Osteoblast (primary cell): ENCODE measurements at regions not wholly inside any gene's neighbourhood (a gene's known extent, or its start where the extent isn't known, plus 50 kb on each side); places are given as distances from the start of the nearest gene placed in this dataset.
A peak's percentile ranks its signal among the peaks of the same experiment; 100 is the strongest.

Experiments
- DNase-seq: peaks from one replicate; pipeline ENCODE4 v3.0.0; 2011; ENCODE audit warnings: low spot score, mixed read lengths; ENCODE audit not compliant: insufficient read length; ENCODE audit errors: missing footprints
- H2AFZ ChIP-seq: 2 replicates; pipeline ENCODE4 v1.6.0; 2011; ENCODE audit warnings: mild to moderate bottlenecking, low read length
- H3K27ac ChIP-seq: 2 replicates; pipeline ENCODE4 v1.5.1; 2011; ENCODE audit warnings: mild to moderate bottlenecking, low read depth, low read length, moderate library complexity
- H3K27me3 ChIP-seq: 2 replicates; pipeline ENCODE4 v1.6.0; 2012; ENCODE audit warnings: mild to moderate bottlenecking, control low read depth, inconsistent platforms, low read length, moderate library complexity; ENCODE audit not compliant: insufficient read depth
- H3K36me3 ChIP-seq: 2 replicates; pipeline ENCODE4 v1.5.1; 2011; ENCODE audit warnings: mild to moderate bottlenecking, low read length, control low read depth, moderate library complexity; ENCODE audit not compliant: insufficient read depth
- H3K4me1 ChIP-seq: 2 replicates; pipeline ENCODE4 v1.5.1; 2011; ENCODE audit warnings: mild to moderate bottlenecking, low read length, control low read depth, moderate library complexity; ENCODE audit not compliant: insufficient read depth
- H3K4me2 ChIP-seq: 2 replicates; pipeline ENCODE4 v1.6.0; 2011; ENCODE audit warnings: mild to moderate bottlenecking, low read length; ENCODE audit not compliant: insufficient read depth
- H3K4me3 ChIP-seq: fragments of 200-600 bp; sonication (generic); 3 replicates; pipeline ENCODE4 v1.5.1; 2012; ENCODE audit warnings: mild to moderate bottlenecking, low read length, inconsistent platforms; ENCODE audit not compliant: insufficient read depth
- H3K79me2 ChIP-seq: 2 replicates; pipeline ENCODE4 v1.6.0; 2012; ENCODE audit warnings: mild to moderate bottlenecking, low read length, control low read depth, inconsistent platforms; ENCODE audit not compliant: insufficient read depth
- H3K9me3 ChIP-seq: 2 replicates; pipeline ENCODE4 v1.5.1; 2011; ENCODE audit warnings: low read depth, low read length, control low read depth
- H4K20me1 ChIP-seq: 2 replicates; pipeline ENCODE4 v1.6.0; 2012; ENCODE audit warnings: mild to moderate bottlenecking, low read length, control low read depth; ENCODE audit not compliant: insufficient read depth
- CTCF ChIP-seq: IDR thresholded peaks from 2 replicates; pipeline ENCODE4 v1.5.1; 2011; ENCODE audit warnings: mild to moderate bottlenecking, low read depth, low read length, moderate library complexity; ENCODE audit errors: extremely low read depth

GRCh38 chr22:48953103-48953720 lies 874.5 kb downstream of the BRD1 start:
- no peaks in the 10 kb centered on the region for H3K9me3 ChIP-seq
- no peak overlapping the region for H3K4me3 ChIP-seq
- no peaks in the 10 kb centered on the region for H3K4me1 ChIP-seq
- no peak overlapping the region for H3K27ac ChIP-seq
- no peaks in the 10 kb centered on the region for H3K36me3 ChIP-seq
- no peak overlapping the region for H2AFZ ChIP-seq
- no peak overlapping the region for H3K4me2 ChIP-seq
- TF ChIP-seq CTCF = no peak
- H4K20me1 ChIP-seq = no peaks in the 10 kb centered on the region
- H3K27me3 ChIP-seq = no peaks in the 10 kb centered on the region
- H3K79me2 ChIP-seq = no peaks in the 10 kb centered on the region
- DNase-seq = peak; percentile 77

- TF ChIP-seq CTCF = no peak
- peak; percentile 78 for DNase-seq
- no peak overlapping the region for H2AFZ ChIP-seq
- H3K79me2 ChIP-seq = no peaks in the 10 kb centered on the region
- no peak overlapping the region for H3K4me3 ChIP-seq
- no peaks in the 10 kb centered on the region for H3K27me3 ChIP-seq
- no peaks in the 10 kb centered on the region for H4K20me1 ChIP-seq
- H3K27ac ChIP-seq = no peak overlapping the region
- no peaks in the 10 kb centered on the region for H3K36me3 ChIP-seq
- H3K9me3 ChIP-seq = no peaks in the 10 kb centered on the region
- no peaks in the 10 kb centered on the region for H3K4me1 ChIP-seq
- no peak overlapping the region for H3K4me2 ChIP-seq
Measured at GRCh38 chr22:48952256-48953102, 875.2 kb downstream of the BRD1 start.

- Histone ChIP-seq H3K27ac (no peak overlapping the region), H3K79me2 (no peaks in the 10 kb centered on the region), H3K4me1 (no peaks in the 10 kb centered on the region), H3K9me3 (no peaks in the 10 kb centered on the region), H4K20me1 (no peaks in the 10 kb centered on the region), H3K27me3 (no peaks in the 10 kb centered on the region), H2AFZ (no peak overlapping the region), H3K36me3 (no peaks in the 10 kb centered on the region), H3K4me2 (no peak overlapping the region), H3K4me3 (no peak overlapping the region)
- no peak for DNase-seq
- TF ChIP-seq CTCF = no peak
Measured at GRCh38 chr22:48951836-48952235, 875.8 kb downstream of the BRD1 start.

GRCh38 chr22:48950151-48950915 lies 877.3 kb downstream of the BRD1 start:
- Histone ChIP-seq H3K27ac (no peak overlapping the region), H3K27me3 (no peaks in the 10 kb centered on the region), H3K4me2 (no peak overlapping the region), H3K79me2 (no peaks in the 10 kb centered on the region), H4K20me1 (no peaks in the 10 kb centered on the region), H3K9me3 (no peaks in the 10 kb centered on the region), H3K36me3 (no peaks in the 10 kb centered on the region), H3K4me1 (no peaks in the 10 kb centered on the region), H2AFZ (no peak overlapping the region), H3K4me3 (no peak overlapping the region)
- peak; percentile 74 for DNase-seq
- no peak for TF ChIP-seq CTCF
